Spinal cord (tissue), 9 donors: ENCODE measurements at regions not wholly inside any gene's neighbourhood (a gene's known extent, or its start where the extent isn't known, plus 50 kb on each side); places are given as distances from the start of the nearest gene placed in this dataset.

ENCODE experiments used
- DNase-seq, 6 donors: peaks; one replicate each; pipeline versions ENCODE4 v3.0.0 to v3.0.0-alpha.2; 2013 to 2015; ENCODE audit warnings: low spot score in 6 of 6, low read depth in 4 of 6
- H3K27ac ChIP-seq: one replicate; pipeline ENCODE4 v1.5.1; 2013; ENCODE audit warnings: low read depth, low read length, control low read depth
- H3K27me3 ChIP-seq: one replicate; pipeline ENCODE4 v1.6.1; 2013; ENCODE audit warnings: low read length; ENCODE audit not compliant: control insufficient read depth, insufficient read depth
- H3K36me3 ChIP-seq: one replicate; pipeline ENCODE4 v1.6.1; 2013; ENCODE audit warnings: low read length; ENCODE audit not compliant: control insufficient read depth, insufficient read depth
- H3K4me1 ChIP-seq: one replicate; pipeline ENCODE4 v1.6.1; 2013; ENCODE audit warnings: low read length; ENCODE audit not compliant: control insufficient read depth, insufficient read depth
- H3K4me3 ChIP-seq: one replicate; pipeline ENCODE4 v1.5.1; 2013; ENCODE audit warnings: low read depth, low read length, control low read depth
- H3K9me3 ChIP-seq: one replicate; pipeline ENCODE4 v1.6.1; 2013; ENCODE audit warnings: low read length; ENCODE audit not compliant: control insufficient read depth, insufficient read depth
- WGBS: methylation state at CpG from one replicate; pipeline ENCODE4 v1.1.5; 2013; ENCODE audit warnings: missing lambda C conversion rate; ENCODE audit not compliant: insufficient coverage; 5-methylcytosine and 5-hydroxymethylcytosine counted together
- donor health status: healthy.

DNA sequence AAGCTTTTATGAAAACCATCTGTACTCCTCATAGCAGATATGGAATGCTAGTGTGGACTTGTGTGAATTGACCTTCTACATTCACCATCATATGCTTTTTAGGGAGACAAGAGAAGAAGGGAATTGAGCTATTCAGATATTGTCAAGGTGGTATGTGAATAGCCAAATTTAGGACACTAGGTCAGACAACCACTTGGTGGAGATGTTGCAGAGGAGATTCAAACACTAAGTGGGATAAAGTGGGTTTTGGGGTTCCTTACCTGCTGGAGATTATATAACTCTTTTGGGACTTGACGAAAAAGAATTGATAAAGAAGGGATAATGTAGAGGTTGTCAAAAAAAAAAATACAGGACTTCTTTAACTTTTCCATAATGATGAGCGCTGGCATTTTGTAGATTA lies 231.8 kb upstream of the THRB start:
- DNase-seq: no peak
- Histone ChIP-seq H3K4me3 (no peak overlapping the region), H3K27ac (no peak overlapping the region), H3K4me1 (no peaks in the 10 kb centered on the region), H3K9me3 (no peaks in the 10 kb centered on the region), H3K27me3 (no peaks in the 10 kb centered on the region), H3K36me3 (no peaks in the 10 kb centered on the region)
- WGBS: no CpG with 5 or more reads among the region's 2 CpGs

GRCh38 chr3:24730173-24730572 lies 235.5 kb upstream of the THRB start:
- no peaks in the 10 kb centered on the region for H3K36me3 ChIP-seq

GRCh38 chr3:24734019-24734418 lies 239.4 kb upstream of the THRB start:
- H3K9me3 ChIP-seq: peaks cover 2% of the 10 kb centered on the region
- no peaks in the 10 kb centered on the region for H3K36me3 ChIP-seq
- H3K27ac ChIP-seq: no peak overlapping the region
- H3K4me1 ChIP-seq: no peaks in the 10 kb centered on the region
- DNase-seq: no peak
- no peak overlapping the region for H3K4me3 ChIP-seq
- no peaks in the 10 kb centered on the region for H3K27me3 ChIP-seq

More at GRCh38 chr3:24730173-24730572, 235.5 kb upstream of the THRB start:
- H3K4me3 ChIP-seq: no peak overlapping the region
- no peak overlapping the region for H3K27ac ChIP-seq
- DNase-seq: no peak
- peaks cover 2% of the 10 kb centered on the region for H3K9me3 ChIP-seq
- no CpG with 5 or more reads among the region's 1 CpG for WGBS
- H3K4me1 ChIP-seq: no peaks in the 10 kb centered on the region
- no peaks in the 10 kb centered on the region for H3K27me3 ChIP-seq

DNA sequence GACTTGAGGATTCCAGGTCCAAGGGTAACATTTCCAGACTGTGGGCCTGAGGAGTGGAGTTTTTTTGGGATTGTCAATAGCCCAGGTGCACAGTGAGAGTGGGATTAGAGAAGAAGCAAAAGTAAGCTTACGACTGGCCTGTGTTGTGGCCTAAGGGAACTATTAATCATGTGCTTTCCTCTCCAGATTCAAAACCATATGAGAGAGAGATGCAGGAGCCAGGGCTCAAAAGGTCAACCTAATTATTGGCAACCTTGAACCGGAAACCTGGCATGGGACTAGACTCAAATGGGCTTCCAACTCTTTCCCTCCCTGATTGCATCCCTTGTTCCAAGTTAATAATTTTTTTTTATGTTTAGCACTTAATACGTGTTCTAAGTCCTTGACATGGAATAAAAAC lies 242.1 kb upstream of the THRB start:
- Histone ChIP-seq H3K4me3 (no peak overlapping the region), H3K4me1 (no peaks in the 10 kb centered on the region), H3K27ac (no peak overlapping the region), H3K27me3 (no peaks in the 10 kb centered on the region), H3K9me3 (peaks cover 2% of the 10 kb centered on the region), H3K36me3 (no peaks in the 10 kb centered on the region)
- no peak for DNase-seq
- no CpG with 5 or more reads among the region's 3 CpGs for WGBS

GRCh38 chr3:24740326-24740725 lies 245.7 kb upstream of the THRB start:
- Histone ChIP-seq H3K27me3 (no peaks in the 10 kb centered on the region), H3K36me3 (no peaks in the 10 kb centered on the region), H3K9me3 (no peaks in the 10 kb centered on the region), H3K4me1 (no peaks in the 10 kb centered on the region), H3K27ac (no peak overlapping the region), H3K4me3 (no peak overlapping the region)
- DNase-seq: peak in 3 of 6 donors; percentile 7 to 82 (median 36)
- WGBS: 0% methylated on average over 1 of the region's 3 CpGs

GRCh38 chr3:24741506-24741905 lies 246.9 kb upstream of the THRB start:
- Histone ChIP-seq H3K36me3 (no peaks in the 10 kb centered on the region), H3K9me3 (no peaks in the 10 kb centered on the region), H3K27me3 (no peaks in the 10 kb centered on the region), H3K27ac (no peak overlapping the region), H3K4me3 (no peak overlapping the region), H3K4me1 (no peaks in the 10 kb centered on the region)
- DNase-seq: no peak
- no CpG with 5 or more reads among the region's 2 CpGs for WGBS

DNA sequence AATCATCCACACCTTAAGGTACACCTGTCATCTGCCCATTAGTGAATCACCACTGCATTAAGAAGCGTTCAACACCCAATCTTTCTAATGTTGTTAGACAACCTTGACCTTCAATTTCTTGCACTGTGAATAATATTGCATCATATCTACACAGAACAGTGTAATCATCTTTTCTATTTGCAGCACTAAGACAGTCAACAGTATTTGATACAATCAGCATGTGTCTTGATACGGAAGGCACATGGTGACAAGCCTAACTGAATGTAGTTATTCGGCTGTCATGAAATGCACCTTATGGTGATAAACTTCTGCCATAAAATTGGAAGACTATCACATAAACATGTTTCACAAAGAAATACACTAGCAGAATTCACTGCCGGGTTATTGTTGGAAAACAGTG lies 253.9 kb upstream of the THRB start:
- 75% methylated on average over 2 of the region's 4 CpGs for WGBS
- Histone ChIP-seq H3K27ac (no peak overlapping the region), H3K36me3 (no peaks in the 10 kb centered on the region), H3K27me3 (peaks cover 2% of the 10 kb centered on the region), H3K4me3 (no peak overlapping the region), H3K9me3 (no peaks in the 10 kb centered on the region), H3K4me1 (no peaks in the 10 kb centered on the region)
- DNase-seq: peak in 2 of 6 donors; percentile 53 to 75

DNA sequence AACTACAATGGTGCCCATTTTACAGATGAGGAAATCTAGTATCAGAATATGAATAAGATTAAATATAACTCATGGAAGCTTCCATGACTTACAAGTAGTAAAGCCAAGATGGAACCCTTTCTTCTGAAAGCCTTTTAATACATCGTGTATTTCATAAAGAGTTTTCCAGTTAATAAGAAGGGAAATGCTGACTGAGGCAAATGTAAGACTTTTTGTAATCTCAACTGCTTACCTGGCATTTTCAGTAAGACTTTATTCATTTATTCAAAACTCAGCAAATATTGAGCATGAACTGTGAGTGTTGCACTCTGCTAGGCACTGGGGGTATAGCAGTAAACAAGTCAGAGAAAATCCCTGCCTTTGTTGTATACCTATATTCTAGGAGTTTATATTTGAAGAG lies 256.4 kb upstream of the THRB start:
- no peak for DNase-seq
- Histone ChIP-seq H3K9me3 (no peaks in the 10 kb centered on the region), H3K4me3 (no peak overlapping the region), H3K4me1 (no peaks in the 10 kb centered on the region), H3K27ac (no peak overlapping the region), H3K36me3 (no peaks in the 10 kb centered on the region), H3K27me3 (peaks cover 2% of the 10 kb centered on the region)
- no CpG with 5 or more reads among the region's 1 CpG for WGBS

GRCh38 chr3:24756101-24756888 lies 261.6 kb upstream of the THRB start:
- H3K4me1 ChIP-seq: no peaks in the 10 kb centered on the region
- no peaks in the 10 kb centered on the region for H3K9me3 ChIP-seq
- no peak overlapping the region for H3K4me3 ChIP-seq
- no peaks in the 10 kb centered on the region for H3K27me3 ChIP-seq
- peak overlapping the region; percentile 16 for H3K27ac ChIP-seq
- 60% methylated on average over 3 of the region's 4 CpGs for WGBS
- peak in 1 of 6 donors; percentile 9 for DNase-seq
- no peaks in the 10 kb centered on the region for H3K36me3 ChIP-seq

GRCh38 chr3:24763393-24763792 lies 268.7 kb upstream of the THRB start:
- Histone ChIP-seq H3K27me3 (no peaks in the 10 kb centered on the region), H3K27ac (no peak overlapping the region), H3K36me3 (no peaks in the 10 kb centered on the region), H3K4me3 (no peak overlapping the region), H3K4me1 (no peaks in the 10 kb centered on the region), H3K9me3 (no peaks in the 10 kb centered on the region)
- WGBS: no CpG with 5 or more reads among the region's 11 CpGs
- DNase-seq: peak in 1 of 6 donors; percentile 22
